Spleen (tissue), 7 donors: ENCODE measurements at regions not wholly inside any gene's neighbourhood (a gene's known extent, or its start where the extent isn't known, plus 50 kb on each side); places are given as distances from the start of the nearest gene placed in this dataset.
"Not testable (repeated sequence)": the region's sequence is repeated elsewhere in the genome, so short reads cannot be mapped to it uniquely, and the experiment has no call there.

Source experiments
- POLR2A ChIP-seq, 3 donors: fragments of 450-650 bp; IDR thresholded peaks; one replicate each; pipeline ENCODE4 v1.5.1; 2017; ENCODE audit warnings: antibody characterized with exemption in 3 of 3, mild to moderate bottlenecking in 1 of 3
- POLR2AphosphoS5 ChIP-seq, 3 donors: sonication (generic); formaldehyde crosslinking; IDR thresholded peaks; one replicate each; pipeline ENCODE4 v1.5.1; 2017; ENCODE audit warnings: antibody characterized with exemption in 3 of 3
- TF ChIP-seq, protein P1 (sequence below), 11 experiments: fragments of 200-600 bp in 7 of 11; fragments of 450-650 bp in 4 of 11; sonication (generic) in 4 of 11; IDR thresholded peaks in 8 of 11; conservative IDR thresholded peaks in 3 of 11; 1 replicate in 7 of 11; 2 replicates in 4 of 11; pipeline versions ENCODE4 v1.4.0 to v1.8.0; 2016 to 2021; ENCODE audit warnings: antibody characterized with exemption in 11 of 11, inconsistent platforms in 4 of 11, mild to moderate bottlenecking in 1 of 11
- donor health status: DM: no; HTN: no; CAD: no; lungs with moderate emphysema.
- donor health status: DM: no; HTN: no; CAD: no.
- donor health status: DM: no; HTN: no; CAD: no.

DNA sequence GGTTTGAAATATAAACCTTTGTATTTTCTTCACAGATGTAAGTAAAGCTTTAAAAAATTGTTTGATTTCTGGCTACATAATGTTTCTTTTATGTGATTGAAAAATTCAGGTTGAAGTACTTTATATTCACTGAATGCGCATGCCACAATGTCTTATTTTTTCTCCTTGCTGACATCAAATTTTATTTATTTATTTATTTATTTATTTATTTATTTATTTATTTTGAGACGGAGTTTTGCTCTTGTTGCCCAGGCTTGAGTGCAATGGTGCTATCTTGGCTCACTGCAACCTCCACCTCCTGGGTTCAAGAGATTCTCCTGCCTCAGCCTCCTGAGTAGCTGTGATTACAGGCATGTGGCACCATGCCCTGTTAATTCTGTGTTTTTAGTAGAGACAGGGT, 2296.5 kb upstream of the PCDH20 start:
- TF ChIP-seq, protein P1, sequence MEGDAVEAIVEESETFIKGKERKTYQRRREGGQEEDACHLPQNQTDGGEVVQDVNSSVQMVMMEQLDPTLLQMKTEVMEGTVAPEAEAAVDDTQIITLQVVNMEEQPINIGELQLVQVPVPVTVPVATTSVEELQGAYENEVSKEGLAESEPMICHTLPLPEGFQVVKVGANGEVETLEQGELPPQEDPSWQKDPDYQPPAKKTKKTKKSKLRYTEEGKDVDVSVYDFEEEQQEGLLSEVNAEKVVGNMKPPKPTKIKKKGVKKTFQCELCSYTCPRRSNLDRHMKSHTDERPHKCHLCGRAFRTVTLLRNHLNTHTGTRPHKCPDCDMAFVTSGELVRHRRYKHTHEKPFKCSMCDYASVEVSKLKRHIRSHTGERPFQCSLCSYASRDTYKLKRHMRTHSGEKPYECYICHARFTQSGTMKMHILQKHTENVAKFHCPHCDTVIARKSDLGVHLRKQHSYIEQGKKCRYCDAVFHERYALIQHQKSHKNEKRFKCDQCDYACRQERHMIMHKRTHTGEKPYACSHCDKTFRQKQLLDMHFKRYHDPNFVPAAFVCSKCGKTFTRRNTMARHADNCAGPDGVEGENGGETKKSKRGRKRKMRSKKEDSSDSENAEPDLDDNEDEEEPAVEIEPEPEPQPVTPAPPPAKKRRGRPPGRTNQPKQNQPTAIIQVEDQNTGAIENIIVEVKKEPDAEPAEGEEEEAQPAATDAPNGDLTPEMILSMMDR (IDR thresholded peaks at IDR 0.05 in 8 of 11, conservative IDR thresholded peaks at IDR 0.05 in 3 of 11): not testable (repeated sequence)
- not testable (repeated sequence) for TF ChIP-seq POLR2AphosphoS5, POLR2A (IDR thresholded peaks at IDR 0.05)
